GM18511 (cell line): ENCODE measurements at regions not wholly inside any gene's neighbourhood (a gene's known extent, or its start where the extent isn't known, plus 50 kb on each side); places are given as distances from the start of the nearest gene placed in this dataset.
"Not testable (repeated sequence)": the region's sequence is repeated elsewhere in the genome, so short reads cannot be mapped to it uniquely, and the experiment has no call there.

ENCODE experiments used
- ATAC-seq: cut with Tn5 transposase; IDR thresholded peaks from one replicate; pipeline ENCODE4 v1.9.1; 2021; ENCODE audit warnings: mild to moderate bottlenecking, moderate library complexity; ENCODE audit not compliant: unreplicated experiment

- ATAC-seq: no peak
These were observed 98.8 kb downstream of the CARTPT start for GRCh38 chr5:71817891-71818290.

DNA sequence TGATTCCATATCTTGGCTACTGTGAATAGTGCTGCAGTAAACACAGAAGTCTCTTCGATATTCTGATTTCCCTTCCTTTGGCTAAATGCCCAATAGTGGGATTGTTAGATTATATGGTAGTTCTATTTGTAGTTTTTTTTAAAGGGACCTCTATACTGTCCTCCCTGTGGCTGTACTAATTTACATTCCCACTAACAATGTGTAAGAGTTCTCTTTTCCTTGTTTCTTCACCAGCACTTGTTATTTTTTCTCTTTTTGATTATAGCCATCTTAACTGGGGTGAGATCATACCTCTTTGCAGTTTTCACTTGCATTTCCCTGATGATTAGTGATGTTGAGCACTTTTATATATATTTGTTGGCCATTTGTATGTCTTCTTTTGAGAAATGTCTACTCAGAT is 102.0 kb downstream of the CARTPT start:
- ATAC-seq: no peak

- not testable (repeated sequence) for ATAC-seq
These were observed 103.0 kb downstream of the CARTPT start for GRCh38 chr5:71822065-71822464.

DNA sequence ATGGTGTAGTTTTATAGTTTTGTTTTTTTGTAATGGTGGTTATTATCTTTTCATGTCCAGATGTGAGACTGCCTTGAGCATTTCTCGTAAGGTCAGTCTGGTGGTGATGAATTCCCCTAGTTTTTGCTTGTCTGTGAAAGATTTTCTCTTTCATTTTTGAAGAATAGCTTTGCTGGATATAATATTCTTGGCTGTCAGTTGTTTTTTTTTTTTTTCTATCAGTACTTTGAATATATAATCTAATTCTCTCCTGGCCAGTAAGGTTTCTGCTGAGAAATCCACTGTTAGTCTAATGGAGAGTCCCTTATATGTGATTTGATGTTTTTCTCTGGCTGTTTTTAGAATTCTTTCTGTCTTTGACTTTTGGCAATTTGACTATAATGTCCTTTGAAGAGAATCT is 106.9 kb downstream of the CARTPT start:
- no peak for ATAC-seq

GRCh38 chr5:71828291-71829040 is 109.4 kb downstream of the CARTPT start:
- no peak for ATAC-seq

DNA sequence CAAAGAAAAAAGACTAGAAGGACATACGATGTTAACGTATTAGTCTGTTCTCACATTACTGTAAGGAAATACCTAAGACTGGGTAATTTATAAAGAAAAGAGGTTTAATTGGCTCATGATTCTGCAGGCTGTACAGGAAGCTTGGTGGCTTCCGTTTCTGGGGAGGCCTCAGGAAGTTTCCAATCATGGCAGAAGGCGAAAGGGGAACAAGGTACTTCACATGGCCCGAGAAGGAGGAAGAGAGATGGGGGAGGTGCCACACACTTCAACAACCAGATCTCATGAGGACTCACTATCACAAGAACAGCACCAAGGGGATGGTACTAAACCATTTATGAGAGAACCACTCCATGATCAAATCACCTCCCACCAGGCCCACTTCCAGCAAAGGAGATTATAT is 110.1 kb downstream of the CARTPT start:
- no peak for ATAC-seq

DNA sequence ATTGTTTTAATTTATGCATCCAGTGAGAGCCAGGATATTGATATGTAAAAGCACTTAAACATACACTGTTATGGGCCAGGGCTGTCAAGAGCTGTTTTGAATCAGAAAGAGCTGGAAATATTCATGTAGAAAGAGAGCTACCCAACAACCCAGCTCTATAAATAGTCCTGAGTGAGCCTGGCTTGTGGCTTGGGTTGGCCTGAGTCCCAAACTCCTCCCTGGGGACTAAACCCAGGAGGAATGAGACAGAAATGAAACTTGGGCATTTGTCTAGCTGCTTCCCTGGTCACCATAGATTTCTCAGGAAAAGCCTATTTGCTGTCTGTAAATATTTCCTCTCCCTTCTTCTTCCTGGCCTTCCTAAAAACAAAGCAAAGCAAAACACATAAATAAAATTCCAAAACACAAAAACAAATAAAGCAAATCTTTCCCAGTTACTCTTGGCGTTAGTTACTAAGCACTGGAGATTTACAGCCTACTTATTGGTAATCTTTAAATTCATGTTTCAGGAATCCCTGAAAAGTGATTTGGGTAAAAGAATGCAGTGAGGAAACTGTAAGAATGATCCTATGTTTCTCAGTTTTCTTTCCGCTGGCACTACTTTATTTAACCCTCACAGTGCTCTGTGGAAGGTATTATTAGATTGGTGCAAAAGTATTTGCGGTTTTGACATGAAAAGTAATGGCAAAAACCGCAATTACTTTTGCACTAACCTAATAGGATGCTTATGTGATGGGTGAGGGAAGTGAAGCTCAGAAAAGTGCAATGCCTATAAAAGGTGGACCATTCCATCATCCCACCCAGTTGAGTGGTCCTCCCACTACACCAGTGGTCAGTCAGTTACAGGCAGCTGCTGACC is 111.8 kb downstream of the CARTPT start:
- ATAC-seq: no peak

DNA sequence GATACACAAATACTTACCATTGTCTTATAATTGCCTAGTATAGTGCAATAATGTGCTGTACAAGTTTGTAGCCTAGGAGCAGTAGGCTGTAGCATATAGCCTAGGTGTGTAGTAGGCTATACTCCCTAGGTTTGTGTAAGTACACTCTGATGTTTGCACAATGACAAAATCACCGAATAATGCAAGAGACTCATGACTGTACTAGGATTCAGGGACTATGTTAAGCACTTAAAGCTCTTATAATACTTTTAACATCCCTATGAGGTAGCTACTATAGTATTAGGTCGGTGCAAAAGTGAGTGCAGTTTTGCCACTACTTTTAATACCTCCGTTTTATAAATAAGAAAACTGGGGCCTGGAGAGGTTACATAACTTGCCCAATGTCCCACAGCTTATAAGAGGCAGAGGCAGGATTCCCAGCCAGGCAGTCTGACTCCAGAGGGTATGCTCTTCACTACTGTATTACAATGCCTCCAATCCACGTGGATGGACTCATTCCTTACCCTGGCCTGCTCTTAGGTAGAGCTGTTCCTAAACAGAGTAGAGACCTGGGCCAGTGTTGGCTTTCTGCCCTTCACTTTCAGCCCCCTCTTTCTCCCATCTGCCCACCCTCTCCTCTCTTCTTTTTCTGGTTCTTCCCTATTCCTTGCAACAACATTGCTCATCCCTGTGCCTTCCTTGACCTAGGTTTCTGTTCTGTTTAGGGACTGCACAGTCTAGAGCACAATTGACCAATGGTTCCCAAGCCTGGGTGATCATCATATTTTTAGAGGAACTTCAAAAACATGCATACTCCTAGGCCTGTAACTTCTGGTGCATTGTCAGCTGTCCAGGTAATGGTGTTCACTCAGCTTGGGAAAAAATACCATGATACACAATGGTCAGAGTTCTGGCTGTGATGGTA is 114.0 kb downstream of the CARTPT start:
- ATAC-seq: no peak

GRCh38 chr5:71834601-71835000 is 115.5 kb downstream of the CARTPT start:
- ATAC-seq: no peak

DNA sequence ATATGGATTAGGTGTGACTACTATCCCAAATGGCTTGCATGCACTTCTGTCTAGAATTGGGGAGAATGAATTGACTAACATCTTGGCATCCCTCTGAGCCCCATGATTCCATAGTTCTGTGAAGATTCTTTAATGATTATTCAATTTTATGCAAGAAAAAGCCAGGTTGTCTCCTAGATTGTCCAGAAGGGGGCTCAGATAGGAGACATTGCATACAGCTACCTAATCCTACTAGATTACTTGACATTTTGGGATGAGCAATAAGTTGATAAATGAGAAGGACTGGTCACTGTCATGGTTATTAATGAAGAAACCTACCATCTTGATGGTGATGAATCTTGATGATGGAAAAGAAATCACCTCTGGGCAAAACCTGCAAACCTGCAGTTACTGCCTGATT is 117.0 kb downstream of the CARTPT start:
- no peak for ATAC-seq

DNA sequence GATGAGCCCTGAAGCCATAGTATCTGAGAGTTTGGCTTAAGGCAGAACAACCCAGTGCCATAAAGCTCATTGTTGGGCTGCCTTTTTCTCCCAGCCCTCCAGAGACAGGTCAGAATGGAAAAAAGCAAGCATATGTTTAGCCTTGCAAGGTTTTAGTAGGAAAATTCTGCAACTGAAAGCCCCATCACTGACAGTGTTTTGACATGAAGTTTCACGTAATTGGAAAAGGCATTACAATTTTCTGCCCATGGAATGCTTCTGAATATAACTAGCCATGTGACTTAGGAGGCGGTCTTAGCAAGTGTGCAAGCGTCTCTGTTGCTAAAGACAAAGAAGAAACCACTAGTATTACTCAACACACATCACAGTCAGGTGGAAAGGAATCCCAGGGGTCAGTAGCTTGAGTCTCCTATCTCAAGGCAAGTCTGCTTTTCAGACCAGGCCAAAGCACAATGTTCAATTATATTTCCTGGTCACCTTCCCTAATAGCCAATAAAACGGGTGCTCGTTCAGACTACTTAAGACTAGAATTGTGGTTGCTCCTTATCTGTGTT is 117.6 kb downstream of the CARTPT start:
- no peak for ATAC-seq

GRCh38 chr5:71838286-71838685 is 119.2 kb downstream of the CARTPT start:
- ATAC-seq: no peak

DNA sequence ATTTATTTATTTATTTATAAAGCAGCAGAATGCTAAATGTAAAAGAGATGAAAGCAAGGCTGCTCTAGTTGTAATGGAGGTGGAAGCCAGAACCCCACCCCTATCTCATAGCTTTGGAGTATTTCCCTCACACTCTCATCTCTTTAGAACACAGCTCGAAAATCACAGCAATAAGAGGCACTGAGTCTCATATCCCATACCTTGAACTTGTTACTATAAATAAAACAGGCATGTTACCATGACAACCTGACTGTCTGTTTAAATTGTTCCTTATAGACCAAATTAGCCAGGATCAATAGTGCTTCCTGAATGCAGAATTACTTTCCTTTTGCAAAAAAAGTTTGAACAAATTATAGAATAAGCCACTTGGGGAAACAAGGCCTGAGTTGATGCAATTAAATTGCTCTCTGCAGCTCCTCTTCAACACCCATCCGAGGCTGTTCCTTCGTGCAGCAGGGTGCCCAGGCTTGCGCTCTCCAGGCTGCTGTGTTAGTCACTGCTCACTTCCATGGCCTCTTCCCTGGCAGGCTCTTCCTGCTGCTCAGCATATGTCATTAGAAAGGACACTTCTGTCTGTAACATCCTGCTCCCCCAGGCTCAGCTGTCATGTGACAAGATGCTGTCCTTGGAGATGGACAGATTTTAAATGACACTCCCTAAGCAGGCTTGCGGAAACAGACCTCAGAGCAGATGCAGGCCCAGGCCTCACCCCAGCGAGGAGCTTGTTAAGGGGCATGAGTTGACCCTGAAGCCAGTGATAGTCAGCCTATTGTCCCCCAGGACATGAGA is 120.2 kb downstream of the CARTPT start:
- ATAC-seq: no peak

- no peak for ATAC-seq
These were observed 122.0 kb downstream of the CARTPT start for GRCh38 chr5:71841107-71841506.

DNA sequence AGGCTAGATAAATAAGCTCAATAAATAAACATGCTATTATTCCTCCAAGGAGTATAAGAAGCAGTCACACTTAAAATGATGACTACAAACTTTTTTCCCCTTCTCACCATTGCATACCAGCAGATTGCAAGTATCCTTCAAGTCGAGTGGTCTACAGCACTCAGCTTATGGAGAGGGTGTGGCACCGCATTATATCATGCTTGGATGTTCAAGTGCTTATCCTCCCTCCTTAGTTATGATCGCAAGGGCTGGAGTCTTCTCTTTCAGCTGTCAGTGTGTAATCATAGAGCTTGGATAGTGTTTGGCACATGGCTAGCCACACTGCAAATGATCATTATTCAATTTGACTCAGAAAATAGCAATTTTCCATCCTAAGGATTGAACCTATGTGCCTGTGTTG is 124.0 kb downstream of the CARTPT start:
- ATAC-seq: no peak

GRCh38 chr5:71844862-71845261 is 125.8 kb downstream of the CARTPT start:
- ATAC-seq: no peak

- ATAC-seq: no peak
These were observed 140.4 kb downstream of the CARTPT start for GRCh38 chr5:71859515-71859914.

GRCh38 chr5:71860048-71860447 is 141.0 kb downstream of the CARTPT start:
- ATAC-seq: no peak

GRCh38 chr5:71861682-71862081 is 142.6 kb downstream of the CARTPT start:
- no peak for ATAC-seq

- ATAC-seq: no peak
These were observed 143.0 kb downstream of the CARTPT start for GRCh38 chr5:71862087-71862486.
